K562 (cell line): ENCODE measurements at regions not wholly inside any gene's neighbourhood (a gene's known extent, or its start where the extent isn't known, plus 50 kb on each side); places are given as distances from the start of the nearest gene placed in this dataset.

Experiments
- ATAC-seq: fragments of 200-7000 bp; cut with Tn5 transposase; 3 replicates; pipeline ENCODE4 v1.9.1; 2020; ENCODE audit warnings: moderate library complexity
- BruUV-seq: library from RNA; stranded (reverse); fragments of 400-500 nt; replicated peaks from 2 replicates; lab custom pipeline; 2021; lab: Mats Ljungman, UMichigan
- CTCF ChIA-PET: fragments of 300-600 bp; formaldehyde crosslinking; extraction: SDS; loops from one replicate; lab custom pipeline; 2021; ENCODE audit warnings: low intra/inter-chr PET ratio; lab: Yijun Ruan, JAX
- POLR2A ChIA-PET: fragments of 300-600, 350-650 bp; sonication (Branson Sonifier 250); formaldehyde crosslinking; extraction: SDS; loops from one replicate; lab custom pipeline; 2021; ENCODE audit warnings: antibody characterized with exemption, inconsistent platforms; lab: Yijun Ruan, JAX
- DNase-seq, 4 experiments: peaks; one replicate each; pipeline versions ENCODE4 v3.0.0 to v3.0.0-alpha.2; 2011 to 2018; ENCODE audit warnings: low spot score in 3 of 4, mixed read lengths in 3 of 4; ENCODE audit errors: extremely low read depth in 1 of 4
- FAIRE-seq: peaks from 2 replicates; lab custom pipeline; 2011; peaks lifted over from hg19 to GRCh38; lab: Jason Lieb, UNC
- H2AFZ ChIP-seq: 2 replicates; pipeline ENCODE4 v1.6.0; 2011; ENCODE audit warnings: low read depth, low read length, control low read depth, inconsistent platforms
- H3K27ac ChIP-seq: fragments of 200-600 bp; 3 replicates; pipeline ENCODE4 v1.8.0; 2011; ENCODE audit warnings: low read depth, mild to moderate bottlenecking, control low read depth, inconsistent platforms, low read length, moderate library complexity, mixed read lengths; ENCODE audit errors: extremely low read depth
- H3K27me3 ChIP-seq, 2 experiments: fragments of 300-600 bp in 1 of 2; 2 replicates in 1 of 2; 3 replicates in 1 of 2; pipeline versions ENCODE4 v1.6.0 to v1.8.0; 2011; ENCODE audit warnings: inconsistent platforms in 2 of 2, low read length in 2 of 2, mild to moderate bottlenecking in 1 of 2, mixed read lengths in 1 of 2, moderate library complexity in 1 of 2; ENCODE audit not compliant: control insufficient read depth in 2 of 2, insufficient read depth in 2 of 2
- H3K36me3 ChIP-seq: fragments of 300-600 bp; 3 replicates; pipeline ENCODE4 v1.8.0; 2011; ENCODE audit warnings: mild to moderate bottlenecking, low read length, inconsistent platforms; ENCODE audit not compliant: control insufficient read depth, insufficient read depth
- H3K4me1 ChIP-seq, 2 experiments: fragments of 200-600 bp in 1 of 2; replicated peaks in 1 of 2; 2 replicates in 1 of 2; 3 replicates in 1 of 2; pipeline versions ENCODE4 v1.5.1 to v1.8.0; 2011; ENCODE audit warnings: inconsistent platforms in 2 of 2, low read length in 2 of 2, mild to moderate bottlenecking in 1 of 2, mixed read lengths in 1 of 2, moderate library complexity in 1 of 2; ENCODE audit not compliant: control insufficient read depth in 2 of 2, insufficient read depth in 2 of 2
- H3K4me2 ChIP-seq: 2 replicates; pipeline ENCODE4 v1.6.1; 2011; ENCODE audit warnings: low read length, control low read depth, inconsistent platforms, mixed read lengths; ENCODE audit not compliant: insufficient read depth
- H3K4me3 ChIP-seq: fragments of 200-600 bp; sonication (generic), shearing (Covaris generic); 2 replicates; pipeline ENCODE4 v1.5.1; 2016; ENCODE audit warnings: control low read depth, inconsistent platforms
- H3K79me2 ChIP-seq: fragments of 200-600 bp; 3 replicates; pipeline ENCODE4 v1.8.0; 2011; ENCODE audit warnings: low read length, inconsistent platforms; ENCODE audit not compliant: control insufficient read depth, insufficient read depth
- H3K9ac ChIP-seq, 2 experiments: 2 replicates each; pipeline versions ENCODE4 v1.6.0 to v1.6.1; 2011; ENCODE audit warnings: low read depth in 2 of 2, low read length in 2 of 2, control low read depth in 1 of 2, inconsistent platforms in 1 of 2, mild to moderate bottlenecking in 1 of 2, mixed read lengths in 1 of 2; ENCODE audit not compliant: insufficient read depth in 1 of 2
- H3K9me1 ChIP-seq: one replicate; pipeline ENCODE4 v1.6.0; 2011; ENCODE audit warnings: inconsistent platforms, mild to moderate bottlenecking, low read length, moderate library complexity; ENCODE audit not compliant: control insufficient read depth, insufficient read depth
- H3K9me3 ChIP-seq: replicated peaks from 2 replicates; pipeline ENCODE4 v1.5.1; 2011; ENCODE audit warnings: low read depth, low read length, inconsistent platforms; ENCODE audit not compliant: control insufficient read depth, insufficient read depth
- H4K20me1 ChIP-seq: replicated peaks from 2 replicates; pipeline ENCODE4 v1.6.1; 2011; ENCODE audit warnings: low read length, inconsistent platforms, mixed read lengths; ENCODE audit not compliant: control insufficient read depth, insufficient read depth
- ARID2 ChIP-seq: fragments of 450-650 bp; IDR thresholded peaks from 2 replicates; pipeline ENCODE4 v1.6.1; 2017; ENCODE audit warnings: antibody characterized with exemption, mild to moderate bottlenecking
- BRD4 ChIP-seq: fragments of 200-600 bp; sonication (generic); IDR thresholded peaks from 2 replicates; pipeline ENCODE4 v1.6.1; 2017; ENCODE audit warnings: inconsistent platforms
- CBX8 ChIP-seq: fragments of 200-600 bp; sonication (generic); IDR thresholded peaks from 2 replicates; pipeline ENCODE4 v1.6.1; 2012; ENCODE audit warnings: borderline replicate concordance, mixed run types, low read depth, mild to moderate bottlenecking, moderate library complexity, mixed read lengths, low read length, control low read depth, inconsistent platforms; ENCODE audit not compliant: poor library complexity, severe bottlenecking; ENCODE audit errors: extremely low read depth
- DIDO1 ChIP-seq: fragments of 450-650 bp; IDR thresholded peaks from 2 replicates; pipeline ENCODE4 v1.6.1; 2016; ENCODE audit warnings: low read depth, missing biosample characterization, missing genetic modification characterization
- KLF6 ChIP-seq: fragments of 250-450 bp; sonication (Bioruptor Pico); IDR thresholded peaks from 2 replicates; pipeline ENCODE4 v1.4.0; 2020; ENCODE audit warnings: mild to moderate bottlenecking, moderate library complexity, borderline replicate concordance
- ZFX ChIP-seq: sonication (generic); formaldehyde crosslinking; IDR thresholded peaks from 2 replicates; pipeline ENCODE4 v1.8.0; 2022; ENCODE audit warnings: mild to moderate bottlenecking, missing genetic modification reagents, moderate library complexity
- ZKSCAN8 ChIP-seq: fragments of 200-800 bp; sonication (Bioruptor generic); IDR thresholded peaks from 2 replicates; pipeline ENCODE4 v1.6.1; 2016; ENCODE audit warnings: missing genetic modification characterization, missing compliant biosample characterization
- ZNF23 ChIP-seq: fragments of 250-450 bp; sonication (Bioruptor Pico); IDR thresholded peaks from 2 replicates; pipeline ENCODE4 v1.4.0; 2020; ENCODE audit warnings: mild to moderate bottlenecking
- ZNF695 ChIP-seq: fragments of 450-650 bp; formaldehyde crosslinking; IDR thresholded peaks from 2 replicates; pipeline ENCODE4 v1.4.0; 2020; ENCODE audit warnings: mild to moderate bottlenecking, moderate library complexity
- WGBS: fragments of 100-300 bp; shearing (Covaris generic); methylation state at CpG from one replicate; pipeline ENCODE4 v1.1.6; 2016; ENCODE audit warnings: low coverage, mixed read lengths; ENCODE audit not compliant: insufficient coverage; ENCODE audit errors: missing lambda C conversion rate; 5-methylcytosine and 5-hydroxymethylcytosine counted together
- in situ Hi-C: fragments of 300-500 bp; cut with MboI; formaldehyde crosslinking; loops from 4 replicates; pipeline ENCODE4 v1.15.0; 2018; ENCODE audit warnings: inconsistent platforms, mixed read lengths
- intact Hi-C: fragments of 100-400 bp; cut with micrococcal nuclease; formaldehyde crosslinking; loops from 2 replicates; pipeline ENCODE4 v1.14.2; 2022
- TF ChIP-seq, protein P1 (sequence below): fragments of 250-450 bp; sonication (Bioruptor Pico); IDR thresholded peaks from 2 replicates; pipeline ENCODE4 v1.5.0; 2020; ENCODE audit warnings: mild to moderate bottlenecking
- TF ChIP-seq, protein P2 (sequence below): fragments of 250-450 bp; sonication (Bioruptor Pico); IDR thresholded peaks from 2 replicates; pipeline ENCODE4 v1.5.0; 2020; ENCODE audit warnings: mild to moderate bottlenecking, borderline replicate concordance
- TF ChIP-seq, protein P3 (sequence below): fragments of 450-650 bp; IDR thresholded peaks from 2 replicates; pipeline ENCODE4 v1.6.1; 2017; ENCODE audit warnings: mild to moderate bottlenecking, moderate library complexity
- TF ChIP-seq, protein P4 (sequence below): fragments of 450-650 bp; IDR thresholded peaks from 2 replicates; pipeline ENCODE4 v1.6.1; 2016; ENCODE audit warnings: missing biosample characterization, missing genetic modification characterization
- TF ChIP-seq, protein P5 (sequence below): fragments of 450-650 bp; IDR thresholded peaks from 2 replicates; pipeline ENCODE4 v1.6.1; 2018; ENCODE audit not compliant: partially characterized antibody

DNA sequence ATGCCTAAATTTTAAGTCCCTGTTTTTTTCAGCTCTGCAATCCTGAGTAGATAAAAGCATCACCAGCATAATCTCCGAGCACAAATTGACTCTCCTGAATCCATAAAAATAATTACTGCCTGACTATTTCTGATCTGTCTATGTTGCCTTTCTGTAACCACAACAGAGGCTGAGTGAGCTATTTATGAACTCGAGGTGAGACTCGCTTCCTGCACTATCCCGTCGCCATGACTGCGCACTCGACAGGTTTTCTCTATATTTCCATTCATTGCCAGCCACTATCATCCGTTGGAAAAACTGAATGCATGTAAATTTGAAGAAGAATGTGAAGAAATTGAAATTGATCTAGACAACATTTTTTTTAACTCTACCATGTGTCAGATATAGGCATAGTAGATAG lies 897.2 kb downstream of the ADGRL2 start:
- Histone ChIP-seq H3K9ac (no peak overlapping the region), H3K27ac (no peak overlapping the region), H2AFZ (no peak overlapping the region), H3K4me2 (no peak overlapping the region), H3K9me1 (no peaks in the 10 kb centered on the region), H4K20me1 (no peaks in the 10 kb centered on the region), H3K36me3 (no peaks in the 10 kb centered on the region), H3K27me3 (no peaks in the 10 kb centered on the region), H3K4me1 (no peaks in the 10 kb centered on the region), H3K4me3 (no peak overlapping the region), H3K79me2 (no peaks in the 10 kb centered on the region), H3K9me3 (no peaks in the 10 kb centered on the region)
- WGBS, result 1% methylated on average over 8 of the region's 8 CpGs
- DNase-seq, result no peak
- ChIA-PET POLR2A (no interaction called here), CTCF (no interaction called here)
- intact Hi-C loops (no loop called here), in situ Hi-C loops (no loop called here)
- no TSS peak for BruUV-seq
- FAIRE-seq, result no peak
- ATAC-seq, result no peak
- TF ChIP-seq ARID2, result no peak
- TF ChIP-seq ZNF23 (CRISPR knock-in tag), result no peak
- no peak for TF ChIP-seq BRD4
- TF ChIP-seq, protein P1, sequence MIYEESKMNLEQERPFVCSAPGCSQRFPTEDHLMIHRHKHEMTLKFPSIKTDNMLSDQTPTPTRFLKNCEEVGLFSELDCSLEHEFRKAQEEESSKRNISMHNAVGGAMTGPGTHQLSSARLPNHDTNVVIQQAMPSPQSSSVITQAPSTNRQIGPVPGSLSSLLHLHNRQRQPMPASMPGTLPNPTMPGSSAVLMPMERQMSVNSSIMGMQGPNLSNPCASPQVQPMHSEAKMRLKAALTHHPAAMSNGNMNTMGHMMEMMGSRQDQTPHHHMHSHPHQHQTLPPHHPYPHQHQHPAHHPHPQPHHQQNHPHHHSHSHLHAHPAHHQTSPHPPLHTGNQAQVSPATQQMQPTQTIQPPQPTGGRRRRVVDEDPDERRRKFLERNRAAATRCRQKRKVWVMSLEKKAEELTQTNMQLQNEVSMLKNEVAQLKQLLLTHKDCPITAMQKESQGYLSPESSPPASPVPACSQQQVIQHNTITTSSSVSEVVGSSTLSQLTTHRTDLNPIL, result no peak
- TF ChIP-seq ZKSCAN8 (CRISPR knock-in tag), result no peak
- TF ChIP-seq, protein P2, sequence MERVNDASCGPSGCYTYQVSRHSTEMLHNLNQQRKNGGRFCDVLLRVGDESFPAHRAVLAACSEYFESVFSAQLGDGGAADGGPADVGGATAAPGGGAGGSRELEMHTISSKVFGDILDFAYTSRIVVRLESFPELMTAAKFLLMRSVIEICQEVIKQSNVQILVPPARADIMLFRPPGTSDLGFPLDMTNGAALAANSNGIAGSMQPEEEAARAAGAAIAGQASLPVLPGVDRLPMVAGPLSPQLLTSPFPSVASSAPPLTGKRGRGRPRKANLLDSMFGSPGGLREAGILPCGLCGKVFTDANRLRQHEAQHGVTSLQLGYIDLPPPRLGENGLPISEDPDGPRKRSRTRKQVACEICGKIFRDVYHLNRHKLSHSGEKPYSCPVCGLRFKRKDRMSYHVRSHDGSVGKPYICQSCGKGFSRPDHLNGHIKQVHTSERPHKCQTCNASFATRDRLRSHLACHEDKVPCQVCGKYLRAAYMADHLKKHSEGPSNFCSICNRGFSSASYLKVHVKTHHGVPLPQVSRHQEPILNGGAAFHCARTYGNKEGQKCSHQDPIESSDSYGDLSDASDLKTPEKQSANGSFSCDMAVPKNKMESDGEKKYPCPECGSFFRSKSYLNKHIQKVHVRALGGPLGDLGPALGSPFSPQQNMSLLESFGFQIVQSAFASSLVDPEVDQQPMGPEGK (CRISPR knock-in tag), result no peak
- TF ChIP-seq, protein P3, sequence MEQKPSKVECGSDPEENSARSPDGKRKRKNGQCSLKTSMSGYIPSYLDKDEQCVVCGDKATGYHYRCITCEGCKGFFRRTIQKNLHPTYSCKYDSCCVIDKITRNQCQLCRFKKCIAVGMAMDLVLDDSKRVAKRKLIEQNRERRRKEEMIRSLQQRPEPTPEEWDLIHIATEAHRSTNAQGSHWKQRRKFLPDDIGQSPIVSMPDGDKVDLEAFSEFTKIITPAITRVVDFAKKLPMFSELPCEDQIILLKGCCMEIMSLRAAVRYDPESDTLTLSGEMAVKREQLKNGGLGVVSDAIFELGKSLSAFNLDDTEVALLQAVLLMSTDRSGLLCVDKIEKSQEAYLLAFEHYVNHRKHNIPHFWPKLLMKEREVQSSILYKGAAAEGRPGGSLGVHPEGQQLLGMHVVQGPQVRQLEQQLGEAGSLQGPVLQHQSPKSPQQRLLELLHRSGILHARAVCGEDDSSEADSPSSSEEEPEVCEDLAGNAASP, result no peak
- no peak for TF ChIP-seq ZFX (CRISPR knock-in tag)
- TF ChIP-seq ZNF695 (CRISPR knock-in tag), result no peak
- TF ChIP-seq KLF6, result no peak
- TF ChIP-seq, protein P4, sequence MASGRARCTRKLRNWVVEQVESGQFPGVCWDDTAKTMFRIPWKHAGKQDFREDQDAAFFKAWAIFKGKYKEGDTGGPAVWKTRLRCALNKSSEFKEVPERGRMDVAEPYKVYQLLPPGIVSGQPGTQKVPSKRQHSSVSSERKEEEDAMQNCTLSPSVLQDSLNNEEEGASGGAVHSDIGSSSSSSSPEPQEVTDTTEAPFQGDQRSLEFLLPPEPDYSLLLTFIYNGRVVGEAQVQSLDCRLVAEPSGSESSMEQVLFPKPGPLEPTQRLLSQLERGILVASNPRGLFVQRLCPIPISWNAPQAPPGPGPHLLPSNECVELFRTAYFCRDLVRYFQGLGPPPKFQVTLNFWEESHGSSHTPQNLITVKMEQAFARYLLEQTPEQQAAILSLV (tag), result no peak
- TF ChIP-seq CBX8, result no peak
- TF ChIP-seq DIDO1 (tag), result no peak
- TF ChIP-seq, protein P5, sequence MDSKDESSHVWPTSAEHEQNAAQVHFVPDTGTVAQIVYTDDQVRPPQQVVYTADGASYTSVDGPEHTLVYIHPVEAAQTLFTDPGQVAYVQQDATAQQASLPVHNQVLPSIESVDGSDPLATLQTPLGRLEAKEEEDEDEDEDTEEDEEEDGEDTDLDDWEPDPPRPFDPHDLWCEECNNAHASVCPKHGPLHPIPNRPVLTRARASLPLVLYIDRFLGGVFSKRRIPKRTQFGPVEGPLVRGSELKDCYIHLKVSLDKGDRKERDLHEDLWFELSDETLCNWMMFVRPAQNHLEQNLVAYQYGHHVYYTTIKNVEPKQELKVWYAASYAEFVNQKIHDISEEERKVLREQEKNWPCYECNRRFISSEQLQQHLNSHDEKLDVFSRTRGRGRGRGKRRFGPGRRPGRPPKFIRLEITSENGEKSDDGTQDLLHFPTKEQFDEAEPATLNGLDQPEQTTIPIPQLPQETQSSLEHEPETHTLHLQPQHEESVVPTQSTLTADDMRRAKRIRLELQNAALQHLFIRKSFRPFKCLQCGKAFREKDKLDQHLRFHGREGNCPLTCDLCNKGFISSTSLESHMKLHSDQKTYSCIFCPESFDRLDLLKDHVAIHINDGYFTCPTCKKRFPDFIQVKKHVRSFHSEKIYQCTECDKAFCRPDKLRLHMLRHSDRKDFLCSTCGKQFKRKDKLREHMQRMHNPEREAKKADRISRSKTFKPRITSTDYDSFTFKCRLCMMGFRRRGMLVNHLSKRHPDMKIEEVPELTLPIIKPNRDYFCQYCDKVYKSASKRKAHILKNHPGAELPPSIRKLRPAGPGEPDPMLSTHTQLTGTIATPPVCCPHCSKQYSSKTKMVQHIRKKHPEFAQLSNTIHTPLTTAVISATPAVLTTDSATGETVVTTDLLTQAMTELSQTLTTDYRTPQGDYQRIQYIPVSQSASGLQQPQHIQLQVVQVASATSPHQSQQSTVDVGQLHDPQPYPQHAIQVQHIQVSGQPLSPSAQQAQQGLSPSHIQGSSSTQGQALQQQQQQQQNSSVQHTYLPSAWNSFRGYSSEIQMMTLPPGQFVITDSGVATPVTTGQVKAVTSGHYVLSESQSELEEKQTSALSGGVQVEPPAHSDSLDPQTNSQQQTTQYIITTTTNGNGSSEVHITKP, result no peak
